ENCODE measurements at regions not wholly inside any gene's neighbourhood (a gene's known extent, or its start where the extent isn't known, plus 50 kb on each side); places are given as distances from the start of the nearest gene placed in this dataset.

- WGBS (ENCODE audit: insufficient coverage), result 72% methylated on average over 5 of the region's 5 CpGs
- ATAC-seq (no peak), DNase-seq (no peak)
- no peaks in the 10 kb centered on the region for H3K9me3 ChIP-seq (ENCODE audit: control insufficient read depth, insufficient read depth, low read length)
- Mint-ChIP-seq H3K27ac (no peak overlapping the region), H3K27me3 (ENCODE audit: low read depth in 2 of 2) (no peaks in the 10 kb centered on the region), H3K9me3 (peaks cover 11 to 15% of the 10 kb centered on the region in 2 donors), H3K4me3 (no peak overlapping the region), H3K4me1 (no peaks in the 10 kb centered on the region), H3K36me3 (no peaks in the 10 kb centered on the region)
- intact Hi-C loops (cut with micrococcal nuclease), result no loop called here
- no peaks in the 10 kb centered on the region for H3K27me3 ChIP-seq (ENCODE audit: control insufficient read depth, insufficient read depth, low read length)
- TF ChIP-seq CTCF (IDR thresholded peaks at IDR 0.05), result no peak
- H3K36me3 ChIP-seq (ENCODE audit: control insufficient read depth, insufficient read depth, low read length), result no peaks in the 10 kb centered on the region
- no peak overlapping the region for H3K4me3 ChIP-seq (ENCODE audit: low read length)
- H3K27ac ChIP-seq (ENCODE audit: low read length), result no peak overlapping the region
- H3K4me1 ChIP-seq (ENCODE audit: control insufficient read depth, insufficient read depth, low read length), result no peaks in the 10 kb centered on the region
These were observed 275.3 kb upstream of the CDH6 start for GRCh38 chr5:30918171-30918570.

GRCh38 chr5:30908356-30908755 is 285.1 kb upstream of the CDH6 start:
- H3K4me1 ChIP-seq (ENCODE audit: control insufficient read depth, insufficient read depth, low read length), result no peaks in the 10 kb centered on the region
- no peaks in the 10 kb centered on the region for H3K27me3 Mint-ChIP-seq (ENCODE audit: low read depth in 2 of 2)
- intact Hi-C loops (cut with micrococcal nuclease), result no loop called here
- no peak overlapping the region for H3K27ac Mint-ChIP-seq
- no peaks in the 10 kb centered on the region for H3K27me3 ChIP-seq (ENCODE audit: control insufficient read depth, insufficient read depth, low read length)
- H3K36me3 ChIP-seq (ENCODE audit: control insufficient read depth, insufficient read depth, low read length), result no peaks in the 10 kb centered on the region
- no peak overlapping the region for H3K4me3 ChIP-seq (ENCODE audit: low read length)
- no peak overlapping the region for H3K27ac ChIP-seq (ENCODE audit: low read length)
- H3K36me3 Mint-ChIP-seq, result peaks cover 6% of the 10 kb centered on the region
- peaks cover 12 to 15% of the 10 kb centered on the region in 2 donors for H3K9me3 Mint-ChIP-seq
- peaks cover 2% of the 10 kb centered on the region for H3K9me3 ChIP-seq (ENCODE audit: control insufficient read depth, insufficient read depth, low read length)
- WGBS (ENCODE audit: insufficient coverage), result 82% methylated on average over 3 of the region's 3 CpGs
- H3K4me1 Mint-ChIP-seq, result no peaks in the 10 kb centered on the region
- DNase-seq (no peak), ATAC-seq (no peak)
- TF ChIP-seq CTCF (IDR thresholded peaks at IDR 0.05), result no peak
- H3K4me3 Mint-ChIP-seq, result no peak overlapping the region

GRCh38 chr5:30900367-30900766 is 293.1 kb upstream of the CDH6 start:
- no peak for DNase-seq
- H3K4me3 Mint-ChIP-seq, result no peak overlapping the region
- intact Hi-C loops (cut with micrococcal nuclease), result no loop called here
- H3K27ac Mint-ChIP-seq, result no peak overlapping the region
- Histone ChIP-seq H3K9me3 (ENCODE audit: control insufficient read depth, insufficient read depth, low read length) (peaks cover 3% of the 10 kb centered on the region), H3K4me1 (ENCODE audit: control insufficient read depth, insufficient read depth, low read length) (no peaks in the 10 kb centered on the region), H3K27ac (ENCODE audit: low read length) (no peak overlapping the region), H3K4me3 (ENCODE audit: low read length) (no peak overlapping the region), H3K36me3 (ENCODE audit: control insufficient read depth, insufficient read depth, low read length) (no peaks in the 10 kb centered on the region), H3K27me3 (ENCODE audit: control insufficient read depth, insufficient read depth, low read length) (no peaks in the 10 kb centered on the region)
- H3K27me3 Mint-ChIP-seq (ENCODE audit: low read depth in 2 of 2), result no peaks in the 10 kb centered on the region
- H3K36me3 Mint-ChIP-seq, result no peaks in the 10 kb centered on the region
- TF ChIP-seq CTCF (IDR thresholded peaks at IDR 0.05), result no peak
- peaks cover 4 to 13% of the 10 kb centered on the region in 2 donors for H3K9me3 Mint-ChIP-seq
- ATAC-seq, result no peak
- H3K4me1 Mint-ChIP-seq, result no peaks in the 10 kb centered on the region

- Mint-ChIP-seq H3K9me3 (peaks cover 10 to 14% of the 10 kb centered on the region in 2 donors), H3K27ac (no peak overlapping the region), H3K4me3 (no peak overlapping the region), H3K27me3 (ENCODE audit: low read depth in 2 of 2) (no peaks in the 10 kb centered on the region), H3K4me1 (no peaks in the 10 kb centered on the region), H3K36me3 (no peaks in the 10 kb centered on the region)
- Histone ChIP-seq H3K9me3 (ENCODE audit: control insufficient read depth, insufficient read depth, low read length) (peaks cover 3% of the 10 kb centered on the region), H3K4me1 (ENCODE audit: control insufficient read depth, insufficient read depth, low read length) (no peaks in the 10 kb centered on the region), H3K36me3 (ENCODE audit: control insufficient read depth, insufficient read depth, low read length) (no peaks in the 10 kb centered on the region), H3K27me3 (ENCODE audit: control insufficient read depth, insufficient read depth, low read length) (no peaks in the 10 kb centered on the region), H3K4me3 (ENCODE audit: low read length) (no peak overlapping the region), H3K27ac (ENCODE audit: low read length) (no peak overlapping the region)
- DNase-seq, result no peak
- no peak for ATAC-seq
- no peak for TF ChIP-seq CTCF (IDR thresholded peaks at IDR 0.05)
- 100% methylated on average over 1 of the region's 2 CpGs for WGBS (ENCODE audit: insufficient coverage)
- intact Hi-C loops (cut with micrococcal nuclease), result no loop called here
These were observed 298.7 kb upstream of the CDH6 start for GRCh38 chr5:30894811-30895210.
